Smooth muscle cell (in vitro differentiated cells): ENCODE measurements at regions not wholly inside any gene's neighbourhood (a gene's known extent, or its start where the extent isn't known, plus 50 kb on each side); places are given as distances from the start of the nearest gene placed in this dataset.
A peak's percentile ranks its signal among the peaks of the same experiment; 100 is the strongest.

Source experiments
- DNase-seq: peaks from one replicate; lab custom pipeline; 2025; ENCODE audit not compliant: unreplicated experiment; lab: John Stamatoyannopoulos, UW
- H2AFZ ChIP-seq: fragments of 200-600 bp; sonication (generic); 2 replicates; pipeline ENCODE4 v1.6.0; 2016; ENCODE audit warnings: antibody characterized with exemption, low read depth, mild to moderate bottlenecking
- H3F3A ChIP-seq: fragments of 200-600 bp; sonication (generic); 2 replicates; pipeline ENCODE4 v1.6.0; 2017; ENCODE audit warnings: antibody characterized with exemption, low read depth
- H3K27ac ChIP-seq: fragments of 200-600 bp; sonication (generic); 2 replicates; pipeline ENCODE4 v1.5.1; 2016; ENCODE audit warnings: low read depth, mild to moderate bottlenecking
- H3K27me3 ChIP-seq: fragments of 200-600 bp; sonication (generic); 2 replicates; pipeline ENCODE4 v1.6.1; 2016; ENCODE audit warnings: low read depth, mild to moderate bottlenecking
- H3K36me3 ChIP-seq: fragments of 200-600 bp; sonication (generic); 2 replicates; pipeline ENCODE4 v1.5.1; 2016; ENCODE audit warnings: low read depth
- H3K4me1 ChIP-seq: fragments of 200-600 bp; sonication (generic); 2 replicates; pipeline ENCODE4 v1.5.1; 2016; ENCODE audit warnings: low read depth
- H3K4me2 ChIP-seq: fragments of 200-600 bp; sonication (generic); 2 replicates; pipeline ENCODE4 v1.6.0; 2016; ENCODE audit warnings: mild to moderate bottlenecking
- H3K4me3 ChIP-seq: fragments of 200-600 bp; sonication (generic); 2 replicates; pipeline ENCODE4 v1.5.1; 2016; ENCODE audit warnings: mild to moderate bottlenecking
- H3K79me2 ChIP-seq: fragments of 200-600 bp; sonication (generic); 2 replicates; pipeline ENCODE4 v1.6.0; 2016; ENCODE audit warnings: low read depth, mild to moderate bottlenecking
- H3K9ac ChIP-seq: fragments of 200-600 bp; sonication (generic); 2 replicates; pipeline ENCODE4 v1.6.0; 2016; ENCODE audit warnings: low read depth
- H3K9me3 ChIP-seq: fragments of 200-600 bp; sonication (generic); replicated peaks from 2 replicates; pipeline ENCODE4 v1.5.1; 2016; ENCODE audit warnings: low read depth
- H4K20me1 ChIP-seq: fragments of 200-600 bp; sonication (generic); 2 replicates; pipeline ENCODE4 v1.6.0; 2016; ENCODE audit warnings: low read depth
- CTCF ChIP-seq: fragments of 200-600 bp; sonication (generic); IDR thresholded peaks from 2 replicates; pipeline ENCODE4 v1.5.1; 2017; ENCODE audit warnings: borderline replicate concordance, mild to moderate bottlenecking, antibody characterized with exemption; ENCODE audit not compliant: insufficient read depth, poor library complexity, severe bottlenecking
- WGBS: methylation state at CpG from one replicate; pipeline ENCODE4 v1.1.7; 2016; ENCODE audit warnings: low lambda C conversion rate; 5-methylcytosine and 5-hydroxymethylcytosine counted together

- Histone ChIP-seq H3K9me3 (no peaks in the 10 kb centered on the region), H3K9ac (no peak overlapping the region), H4K20me1 (no peaks in the 10 kb centered on the region), H3K79me2 (no peaks in the 10 kb centered on the region), H3K36me3 (no peaks in the 10 kb centered on the region), H3K27me3 (no peaks in the 10 kb centered on the region), H3K4me1 (no peaks in the 10 kb centered on the region), H3F3A (no peaks in the 10 kb centered on the region), H3K27ac (no peak overlapping the region), H3K4me2 (no peak overlapping the region), H3K4me3 (no peak overlapping the region), H2AFZ (peak overlapping the region; percentile 62)
- no peak for TF ChIP-seq CTCF
- WGBS, result 74% methylated on average over 13 of the region's 24 CpGs
- DNase-seq, result no peak
These were observed 165.0 kb upstream of the TBX20 start for GRCh38 chr7:35418716-35419390.

- H3K4me2 ChIP-seq, result no peak overlapping the region
- H3K9ac ChIP-seq, result no peak overlapping the region
- H4K20me1 ChIP-seq, result no peaks in the 10 kb centered on the region
- no peak for DNase-seq
- 97% methylated on average over 2 of the region's 2 CpGs for WGBS
- no peaks in the 10 kb centered on the region for H3K79me2 ChIP-seq
- no peak for TF ChIP-seq CTCF
- H3F3A ChIP-seq, result no peaks in the 10 kb centered on the region
- H3K4me3 ChIP-seq, result no peak overlapping the region
- H3K4me1 ChIP-seq, result no peaks in the 10 kb centered on the region
- H3K36me3 ChIP-seq, result no peaks in the 10 kb centered on the region
- H3K27me3 ChIP-seq, result no peaks in the 10 kb centered on the region
- H3K9me3 ChIP-seq, result no peaks in the 10 kb centered on the region
- H2AFZ ChIP-seq, result no peak overlapping the region
- no peak overlapping the region for H3K27ac ChIP-seq
These were observed 162.7 kb upstream of the TBX20 start for GRCh38 chr7:35416568-35416967.

GRCh38 chr7:35415411-35415822 is 161.5 kb upstream of the TBX20 start:
- no peak for TF ChIP-seq CTCF
- Histone ChIP-seq H3F3A (no peaks in the 10 kb centered on the region), H3K9me3 (no peaks in the 10 kb centered on the region), H3K79me2 (no peaks in the 10 kb centered on the region), H3K4me3 (no peak overlapping the region), H3K4me1 (no peaks in the 10 kb centered on the region), H3K4me2 (peak overlapping the region; percentile 44), H4K20me1 (no peaks in the 10 kb centered on the region), H3K27ac (no peak overlapping the region), H3K36me3 (no peaks in the 10 kb centered on the region), H2AFZ (no peak overlapping the region), H3K27me3 (no peaks in the 10 kb centered on the region), H3K9ac (no peak overlapping the region)
- no peak for DNase-seq
- WGBS, result 28% methylated on average over 6 of the region's 6 CpGs

GRCh38 chr7:35411331-35411730 is 157.4 kb upstream of the TBX20 start:
- Histone ChIP-seq H3K36me3 (no peaks in the 10 kb centered on the region), H4K20me1 (no peaks in the 10 kb centered on the region), H2AFZ (no peak overlapping the region), H3K27ac (peak overlapping the region; percentile 51), H3K9ac (no peak overlapping the region), H3K27me3 (no peaks in the 10 kb centered on the region), H3K79me2 (no peaks in the 10 kb centered on the region), H3K4me3 (no peak overlapping the region), H3K4me1 (no peaks in the 10 kb centered on the region), H3K4me2 (peak overlapping the region; percentile 46), H3F3A (no peaks in the 10 kb centered on the region), H3K9me3 (no peaks in the 10 kb centered on the region)
- 24% methylated on average over 3 of the region's 3 CpGs for WGBS
- no peak for DNase-seq
- no peak for TF ChIP-seq CTCF
